SW 1271 (cell line): ENCODE measurements at regions not wholly inside any gene's neighbourhood (a gene's known extent, or its start where the extent isn't known, plus 50 kb on each side); places are given as distances from the start of the nearest gene placed in this dataset.
"Not testable (repeated sequence)": the region's sequence is repeated elsewhere in the genome, so short reads cannot be mapped to it uniquely, and the experiment has no call there.

Experiments
- DNase-seq, 2 experiments: peaks; one replicate each; lab custom pipeline; 2025; lab: John Stamatoyannopoulos, UW

DNA sequence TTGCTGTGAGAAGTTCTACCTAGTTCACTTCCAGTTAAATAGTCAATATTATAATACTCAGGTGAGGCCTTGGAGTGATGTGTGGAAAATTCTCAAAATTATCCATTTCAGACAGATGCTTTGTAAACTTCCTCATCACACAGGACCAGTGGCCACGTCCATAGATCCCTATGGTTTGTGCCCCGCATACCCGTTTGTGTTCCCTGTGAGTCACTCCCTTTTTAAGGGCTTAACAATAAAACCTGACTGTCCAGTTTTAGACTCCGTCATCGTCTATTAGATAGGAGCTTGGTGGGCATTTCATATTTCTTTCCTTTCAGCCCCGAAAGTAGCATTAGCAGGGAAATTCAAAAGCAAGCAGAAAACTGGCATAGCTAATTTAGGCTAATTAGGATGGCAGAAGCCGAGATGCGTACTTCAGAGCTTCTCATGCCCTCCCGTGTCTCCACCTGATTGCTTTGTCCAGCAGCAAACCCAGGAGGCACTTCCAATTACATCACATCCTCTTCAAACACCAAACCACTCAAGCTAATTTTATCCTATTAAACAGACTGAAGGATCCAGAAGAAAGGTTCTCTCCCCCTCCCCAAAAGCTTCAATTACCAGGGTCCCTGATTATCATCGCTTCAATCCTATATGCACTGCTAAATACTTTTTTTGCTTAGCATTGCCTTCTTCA is 186.6 kb upstream of the OTX2 start:
- no peak for DNase-seq

DNA sequence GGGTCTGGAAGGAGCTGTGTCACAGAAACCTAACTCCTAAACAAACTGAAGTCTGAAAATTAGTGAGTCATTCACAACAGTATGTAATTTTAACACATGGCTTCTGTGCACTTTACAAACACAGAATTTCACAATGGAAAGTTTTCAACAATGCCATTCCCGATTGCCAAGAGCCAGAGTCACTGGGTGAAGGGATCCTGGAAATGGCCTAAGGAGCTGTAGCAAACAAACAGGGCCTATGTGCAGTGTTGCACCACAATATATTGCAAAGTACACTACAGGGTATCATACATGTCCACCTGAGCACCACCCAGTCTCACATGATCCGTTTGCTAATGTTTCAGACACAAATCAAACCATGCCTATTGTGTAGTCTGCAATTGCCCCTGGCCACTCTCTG is 184.7 kb upstream of the OTX2 start:
- no peak for DNase-seq

DNA sequence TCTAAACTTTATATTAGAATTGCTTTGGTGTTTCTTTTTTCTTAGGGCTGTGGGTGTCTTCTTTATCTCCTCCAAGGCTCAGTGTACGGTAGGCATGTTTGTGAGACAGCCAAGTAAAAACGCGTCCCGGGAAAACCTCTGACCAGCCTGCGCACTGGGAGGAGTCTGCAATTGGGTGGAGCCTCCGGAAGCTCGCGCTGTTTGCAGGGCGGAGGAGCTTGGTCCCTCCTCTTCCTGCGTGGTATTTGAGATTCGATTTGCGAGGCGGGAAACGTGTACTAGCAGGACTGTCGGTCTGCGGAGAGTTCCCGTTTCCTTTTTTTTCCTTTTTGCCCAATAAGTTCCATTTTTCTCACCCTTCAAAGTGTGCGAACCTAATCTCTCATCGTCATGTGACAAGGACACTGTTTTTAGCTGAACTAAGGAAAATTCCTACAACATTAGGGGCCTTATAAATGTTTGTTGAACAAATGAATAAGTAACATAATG is 182.1 kb upstream of the OTX2 start:
- DNase-seq = no peak

DNA sequence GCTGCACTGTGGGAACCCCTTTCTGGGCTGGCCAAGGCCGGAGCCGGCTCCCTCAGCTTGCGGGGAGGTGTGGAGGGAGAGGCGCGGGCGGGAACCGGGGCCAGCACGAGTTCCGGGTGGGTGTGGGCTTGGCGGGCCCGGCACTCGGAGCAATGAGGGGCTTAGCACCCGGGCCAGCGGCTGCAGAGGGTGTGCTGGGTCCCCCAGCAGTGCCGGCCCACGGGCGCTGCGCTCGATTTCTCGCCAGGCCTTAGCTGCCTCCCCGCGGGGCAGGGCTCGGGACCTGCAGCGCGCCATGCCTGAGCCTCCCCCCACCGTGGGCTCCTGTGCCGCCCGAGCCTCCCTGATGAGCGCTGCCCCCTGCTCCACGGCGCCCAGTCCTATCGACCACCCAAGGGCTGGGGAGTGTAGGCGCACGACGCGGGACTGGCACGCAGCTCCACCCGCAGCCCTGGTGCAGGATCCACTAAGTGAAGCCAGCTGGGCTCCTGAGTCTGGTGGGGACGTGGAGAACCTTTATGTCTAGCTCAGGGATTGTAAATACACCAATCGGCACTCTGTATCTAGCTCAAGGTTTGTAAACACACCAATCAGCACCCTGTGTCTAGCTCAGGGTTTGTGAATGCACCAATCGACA is 180.8 kb upstream of the OTX2 start:
- DNase-seq = not testable (repeated sequence)

DNA sequence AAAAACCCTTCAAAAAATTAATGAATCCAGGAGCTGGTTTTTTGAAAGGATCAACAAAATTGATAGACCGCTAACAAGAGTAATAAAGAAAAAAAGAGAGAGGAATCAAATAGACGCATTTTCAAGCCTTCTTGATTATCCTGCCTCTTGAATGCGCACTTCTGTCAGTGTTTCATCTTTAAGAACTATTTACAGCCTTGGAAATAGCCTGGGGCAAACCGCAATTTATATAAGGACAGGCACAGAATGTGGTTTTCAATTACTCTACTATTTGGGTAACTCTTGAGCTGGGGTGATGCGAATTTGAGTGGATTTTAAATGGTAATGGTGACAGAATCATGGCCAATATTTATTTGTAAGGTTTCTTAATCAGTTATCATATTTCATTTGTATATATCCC is 179.1 kb upstream of the OTX2 start:
- DNase-seq = no peak

DNA sequence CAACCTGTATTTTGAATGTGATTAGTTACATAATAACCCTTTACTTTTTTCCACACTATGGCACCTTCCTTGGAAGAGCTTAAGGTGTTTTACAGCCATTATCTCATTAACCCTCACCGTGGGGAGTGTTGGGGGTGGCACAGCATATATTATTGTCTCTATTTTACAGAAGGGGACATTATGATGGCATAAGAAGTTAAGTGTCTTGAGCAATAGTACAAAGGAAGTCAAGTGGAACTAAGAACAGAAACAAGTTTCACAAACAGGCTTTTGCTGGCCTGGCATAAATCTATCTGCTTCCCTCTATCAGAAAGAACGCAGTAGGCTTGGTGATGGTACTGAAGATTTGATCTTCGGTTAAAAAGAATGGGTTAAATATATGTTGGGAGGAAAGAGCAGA is 169.7 kb upstream of the OTX2 start:
- DNase-seq = no peak

DNA sequence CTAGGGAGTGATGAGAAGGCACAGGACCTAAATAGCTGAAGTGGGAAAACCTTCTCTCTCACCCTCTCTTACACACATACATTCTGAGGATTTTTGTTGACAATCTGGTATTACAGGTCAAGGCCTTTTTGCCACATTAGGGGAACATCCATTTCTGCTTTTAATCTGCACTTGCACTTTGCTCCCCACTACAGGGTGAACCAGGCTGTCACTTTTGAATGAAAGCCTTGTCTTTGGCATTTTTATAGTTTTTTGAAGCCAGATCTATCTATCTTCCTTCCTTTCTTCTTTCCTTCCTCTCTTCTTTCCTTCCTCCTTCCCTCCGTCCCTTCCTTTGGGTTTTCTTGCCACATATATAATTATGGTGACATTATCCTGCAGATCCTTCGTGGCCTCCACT is 165.9 kb upstream of the OTX2 start:
- no peak for DNase-seq

DNA sequence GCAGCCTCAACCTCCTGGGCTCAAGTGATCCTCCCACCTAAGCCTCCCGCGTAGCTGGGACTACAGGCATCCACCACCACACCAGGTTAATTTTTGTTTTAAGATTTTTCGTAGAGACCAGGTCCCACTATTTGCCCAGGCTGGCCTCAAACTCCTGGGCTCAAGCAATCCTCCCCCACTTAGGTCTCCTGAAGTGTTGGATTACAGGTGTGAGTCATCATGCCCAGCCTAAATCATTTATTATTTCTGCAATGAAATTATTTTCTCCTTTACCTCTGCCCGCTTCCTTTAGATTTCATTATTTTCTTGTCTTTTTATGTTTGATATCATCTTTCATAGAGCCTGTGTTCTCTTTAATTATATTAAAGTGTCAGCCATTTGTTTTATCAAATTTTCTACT is 165.2 kb upstream of the OTX2 start:
- no peak for DNase-seq

DNA sequence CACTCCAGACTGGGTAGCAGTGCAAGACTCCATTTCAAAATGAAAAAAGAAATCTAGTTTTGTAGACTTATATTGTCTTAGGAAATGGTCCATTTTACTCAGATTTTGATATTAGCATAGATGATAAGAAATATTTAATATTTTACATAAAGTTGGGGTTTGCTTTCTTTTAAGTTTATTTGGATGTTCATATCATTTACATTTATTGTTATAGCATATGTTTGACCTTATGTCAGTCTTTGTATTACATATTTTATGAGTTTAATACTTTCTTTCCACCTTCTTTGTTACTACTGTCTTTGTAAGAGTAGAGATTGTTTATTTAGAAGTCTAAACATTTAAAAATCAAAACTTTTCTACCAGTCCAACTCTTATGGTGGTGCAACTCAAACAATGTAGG is 162.7 kb upstream of the OTX2 start:
- DNase-seq = no peak

DNA sequence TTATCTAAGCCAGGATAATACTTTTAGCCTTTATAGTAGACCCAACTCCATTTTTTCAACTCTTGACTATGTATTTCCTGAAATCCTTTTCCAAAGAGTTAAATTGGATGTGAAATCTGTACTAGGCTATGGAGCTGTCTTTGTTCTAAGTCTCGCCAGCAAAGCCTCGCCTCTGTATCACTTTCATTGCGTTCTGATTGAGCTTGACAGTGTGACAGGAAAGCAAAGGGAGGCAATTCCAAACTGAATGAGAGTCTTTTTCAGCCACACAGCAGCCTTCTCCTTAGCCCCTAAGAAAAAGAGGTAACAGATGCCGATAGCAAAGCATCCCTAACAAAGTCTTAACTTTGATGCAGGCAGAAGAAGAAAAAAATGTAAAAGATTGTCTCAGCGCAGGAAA is 154.6 kb upstream of the OTX2 start:
- no peak for DNase-seq

DNA sequence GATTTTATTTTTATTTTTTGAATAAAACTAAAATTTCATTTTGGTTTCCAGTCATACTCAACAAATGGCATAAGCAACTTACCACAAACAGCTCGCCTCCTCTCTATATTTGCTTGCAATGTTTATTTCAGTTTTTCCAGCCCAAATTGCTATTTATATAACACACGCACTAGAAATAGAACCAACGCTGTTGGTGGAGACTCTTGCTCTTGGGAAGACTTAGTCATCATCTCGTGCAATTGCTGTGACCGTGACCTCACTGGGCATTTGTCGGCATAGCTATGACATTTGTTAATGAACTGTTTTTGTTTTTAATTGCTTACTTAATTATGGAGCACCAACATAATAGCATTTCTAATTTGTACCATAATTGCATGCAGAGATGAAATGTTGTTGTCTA is 153.1 kb upstream of the OTX2 start:
- DNase-seq = no peak

DNA sequence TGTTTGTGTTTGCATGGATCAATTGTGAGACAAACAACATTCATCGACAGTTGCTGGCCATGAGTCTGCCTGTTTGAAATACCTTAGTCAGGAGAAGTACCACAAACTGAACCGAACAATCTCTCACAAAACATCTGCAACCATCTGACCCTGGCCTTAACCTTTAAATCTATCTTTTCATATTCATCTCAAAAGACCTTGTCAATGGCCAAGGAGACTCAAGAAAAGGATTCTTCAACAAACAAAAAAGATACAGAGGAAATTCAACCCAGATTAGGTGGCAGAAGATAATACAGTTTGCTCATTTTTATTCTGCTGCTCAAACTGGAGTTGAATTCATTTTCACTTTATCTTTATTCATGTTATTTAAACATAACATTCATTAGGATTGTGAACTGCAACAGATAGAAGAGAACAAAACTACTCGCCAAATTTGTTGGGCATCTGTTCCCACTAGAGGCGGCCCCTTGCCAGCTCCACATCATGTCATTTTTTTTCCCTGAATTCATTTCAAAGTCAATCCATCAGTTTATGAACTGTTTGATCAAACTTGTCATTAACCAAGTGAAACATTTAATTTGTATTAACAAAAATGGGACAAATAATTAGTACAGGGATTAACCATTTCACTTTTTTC is 152.3 kb upstream of the OTX2 start:
- DNase-seq = no peak

DNA sequence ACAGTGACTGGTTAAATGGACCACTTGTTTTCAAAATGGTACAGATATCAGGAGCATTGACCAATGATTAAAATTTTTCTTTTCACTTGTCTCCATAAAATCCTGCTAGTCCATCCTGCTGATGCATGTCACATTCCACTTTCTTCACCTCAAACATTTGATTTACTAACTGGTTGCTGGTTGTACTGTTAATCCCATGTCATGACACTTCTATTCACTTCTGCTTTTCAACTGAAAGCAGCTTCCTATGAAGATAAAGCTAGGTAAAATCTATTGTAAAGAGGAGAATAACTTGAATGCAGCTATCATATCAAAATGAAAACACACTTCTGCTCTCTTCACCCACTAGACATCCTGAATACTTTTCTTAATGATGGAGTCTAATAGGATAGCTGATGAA is 149.6 kb upstream of the OTX2 start:
- DNase-seq = no peak

DNA sequence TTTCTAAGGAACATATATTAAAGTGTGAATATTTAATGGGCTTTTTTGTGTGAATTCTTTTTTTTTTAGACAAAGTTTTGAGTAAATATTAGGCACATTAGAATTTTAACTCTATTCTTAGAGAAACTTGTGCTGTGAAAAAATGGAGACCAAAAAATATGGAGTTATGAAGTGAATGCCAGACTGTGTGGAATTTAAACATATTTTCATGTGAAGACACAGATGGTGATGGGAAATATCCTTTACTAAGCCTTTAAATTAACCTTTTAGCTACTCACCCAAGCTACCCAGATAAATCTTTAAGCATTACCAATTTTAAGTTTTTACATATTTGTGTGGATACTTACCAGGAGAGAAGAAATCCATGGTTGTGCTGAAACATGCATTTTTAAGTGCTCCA is 148.8 kb upstream of the OTX2 start:
- DNase-seq = no peak

DNA sequence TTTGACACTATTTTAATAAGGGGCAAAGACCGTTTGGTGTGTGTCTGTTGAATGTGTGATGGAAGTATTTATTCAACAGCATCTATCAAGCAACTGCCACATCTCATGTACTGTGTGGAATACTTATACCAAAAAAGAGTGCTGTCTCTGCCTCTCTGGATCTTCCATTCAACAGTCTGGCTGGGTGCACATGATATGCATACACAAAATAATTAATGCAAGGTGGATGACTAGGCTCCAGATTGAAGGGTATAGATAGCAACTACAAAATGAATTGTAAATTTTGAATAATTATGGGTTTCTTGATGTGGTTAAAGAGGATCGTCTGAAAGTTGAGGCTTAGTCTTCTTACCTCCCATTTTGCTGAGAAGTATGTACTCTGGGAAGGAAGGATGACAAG is 145.9 kb upstream of the OTX2 start:
- DNase-seq = no peak

DNA sequence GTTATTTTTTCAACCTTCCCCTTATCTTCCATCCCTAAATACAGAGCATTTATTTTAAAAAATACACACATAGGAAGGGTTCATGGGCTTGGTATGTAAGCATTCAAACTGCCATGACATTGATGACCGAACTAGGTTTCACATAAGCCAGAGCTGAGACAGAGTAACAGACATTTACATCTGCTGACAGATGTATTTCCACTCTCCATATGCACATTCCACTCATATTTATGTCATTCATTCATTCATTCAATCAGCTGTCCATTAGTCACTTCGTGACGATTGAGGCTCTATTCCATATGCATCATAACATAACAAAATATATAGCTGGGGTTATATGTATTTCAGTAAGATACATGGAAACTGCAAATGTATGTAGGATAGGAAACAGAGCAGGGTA is 145.5 kb upstream of the OTX2 start:
- DNase-seq = no peak

DNA sequence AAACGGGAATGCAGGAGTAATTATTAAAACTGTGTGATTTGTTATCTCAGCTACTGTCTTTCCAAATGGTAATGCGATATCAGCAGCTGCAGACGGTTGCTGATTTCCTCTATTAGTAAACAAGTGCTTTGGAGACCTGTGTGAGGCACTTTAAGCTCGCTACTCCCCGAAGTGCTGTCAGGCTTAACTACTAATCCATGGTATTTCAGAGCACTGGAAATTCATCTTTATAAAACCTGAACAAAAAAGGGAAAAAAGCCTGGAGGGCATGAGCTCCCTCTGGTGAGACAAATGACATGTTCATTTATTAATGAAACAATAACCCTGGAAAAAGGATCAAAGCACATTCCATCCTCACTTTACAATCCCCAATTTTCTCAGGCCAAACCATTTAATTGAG is 143.6 kb upstream of the OTX2 start:
- DNase-seq = no peak

DNA sequence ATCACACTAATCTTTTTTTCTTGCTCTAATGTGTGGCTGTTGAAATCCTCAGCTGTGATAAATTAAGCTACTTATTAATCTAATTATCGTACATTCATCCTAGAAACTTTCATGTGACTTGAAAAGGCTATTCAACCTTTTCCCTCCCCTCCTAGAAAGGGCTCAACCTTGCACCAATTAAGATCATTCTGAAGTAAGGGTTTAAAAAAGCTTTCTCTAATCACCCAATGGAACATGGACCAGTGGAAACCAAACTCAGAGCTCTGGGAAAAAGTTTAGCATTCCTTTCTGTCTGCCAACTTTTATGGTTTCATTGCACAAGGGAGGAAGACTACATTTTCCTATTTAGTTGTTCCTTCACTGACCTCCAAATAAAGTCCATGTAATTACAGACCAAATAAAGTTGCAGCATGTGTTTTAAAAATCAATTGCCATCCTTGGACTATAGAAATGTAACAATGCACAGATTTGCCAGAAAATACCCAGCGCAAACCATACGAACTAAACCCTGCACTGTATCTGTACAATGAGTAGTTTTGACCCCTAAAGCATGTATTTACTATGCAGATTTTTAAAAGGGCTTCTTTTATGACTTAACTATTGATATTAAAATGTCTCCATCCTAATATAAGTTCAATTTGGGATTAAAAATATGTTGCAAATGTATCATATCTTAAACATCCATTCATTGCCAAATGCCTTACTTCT is 142.6 kb upstream of the OTX2 start:
- DNase-seq = no peak

DNA sequence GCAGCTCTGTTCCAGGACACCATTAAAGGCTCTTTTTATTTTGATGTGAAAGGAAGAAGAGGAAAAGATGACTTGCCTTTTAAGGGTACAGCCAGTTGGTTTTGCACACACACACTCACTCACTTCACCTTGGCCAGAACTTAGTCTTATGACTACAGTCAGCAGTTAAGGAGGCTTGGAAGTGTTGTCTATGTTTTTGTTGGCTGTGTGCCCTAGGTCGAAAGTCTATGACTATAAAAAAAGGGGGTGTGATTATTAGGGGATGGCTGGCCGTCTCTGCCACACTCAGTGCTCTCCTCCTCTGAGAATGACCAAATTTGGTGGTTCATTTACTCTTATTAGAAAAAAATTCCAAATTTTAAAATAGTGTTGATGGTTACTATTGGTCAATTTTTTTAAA is 139.5 kb upstream of the OTX2 start:
- no peak for DNase-seq

DNA sequence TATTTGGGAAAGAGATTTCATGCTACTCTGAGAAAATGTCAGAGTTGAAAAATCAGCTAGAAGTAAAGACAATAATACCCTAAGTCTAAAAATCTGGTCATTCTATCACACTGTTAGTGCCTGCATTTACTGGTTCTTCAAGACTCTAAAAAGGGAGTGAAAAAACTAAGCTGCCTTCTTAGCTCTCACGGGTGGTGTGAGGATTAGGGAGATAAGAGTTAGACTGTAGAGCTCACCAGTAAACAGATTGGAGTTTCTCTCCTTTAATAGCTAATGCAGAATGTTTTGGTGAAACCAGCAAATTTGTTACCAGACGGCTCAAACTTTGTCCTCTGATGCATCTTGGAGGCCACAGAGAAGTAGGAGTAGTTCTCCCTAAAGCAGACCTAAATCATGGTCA is 135.0 kb upstream of the OTX2 start:
- no peak for DNase-seq

DNA sequence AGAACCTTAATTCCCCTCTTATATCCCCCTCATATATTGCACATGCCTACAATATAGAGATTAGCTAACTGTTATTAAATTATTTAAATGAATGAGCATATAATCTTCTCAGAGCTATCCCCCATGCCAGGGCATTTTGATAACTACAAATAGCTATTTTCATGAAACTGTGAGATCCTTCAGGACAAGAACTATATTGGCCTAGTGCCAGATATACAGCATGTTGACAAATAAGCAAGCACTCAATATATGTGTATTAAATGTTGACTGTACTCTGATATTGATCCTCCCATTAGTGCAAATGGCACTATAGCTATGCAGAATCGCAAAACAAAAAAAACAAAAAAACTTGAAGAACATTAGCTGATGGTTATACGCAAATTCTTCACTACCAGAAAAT is 134.1 kb upstream of the OTX2 start:
- DNase-seq = no peak

DNA sequence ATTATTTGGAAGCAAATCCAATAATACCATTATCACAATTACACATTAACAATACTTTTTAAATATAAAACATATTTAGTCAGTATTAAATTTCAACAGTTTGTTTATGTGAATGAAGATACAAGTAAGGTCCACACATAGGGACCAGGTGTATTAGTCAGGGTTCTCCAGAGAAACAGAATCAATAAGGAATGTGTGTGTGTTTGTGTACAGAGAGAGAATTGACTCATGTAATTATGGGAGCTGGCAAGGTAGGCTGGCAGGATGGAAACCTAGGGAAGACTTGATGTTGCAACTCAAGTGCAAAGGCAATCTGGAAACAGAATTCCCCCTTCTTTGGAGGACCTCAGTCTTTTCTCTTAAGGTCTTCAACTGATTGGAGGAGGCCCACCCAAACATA is 123.2 kb upstream of the OTX2 start:
- no peak for DNase-seq
